NCI-H510A (cell line): ENCODE measurements at regions not wholly inside any gene's neighbourhood (a gene's known extent, or its start where the extent isn't known, plus 50 kb on each side); places are given as distances from the start of the nearest gene placed in this dataset.
"Not testable (repeated sequence)": the region's sequence is repeated elsewhere in the genome, so short reads cannot be mapped to it uniquely, and the experiment has no call there.

Experiments
- DNase-seq: peaks from one replicate; lab custom pipeline; 2025; lab: John Stamatoyannopoulos, UW

- no peak for DNase-seq
Measured at GRCh38 chr10:83760142-83760541, 379.2 kb upstream of the GHITM start.

- DNase-seq, result no peak
Measured at GRCh38 chr10:83764666-83765065, 374.6 kb upstream of the GHITM start.

- DNase-seq, result no peak
Measured at GRCh38 chr10:83765731-83766130, 373.6 kb upstream of the GHITM start.

GRCh38 chr10:83769281-83769820, 370.0 kb upstream of the GHITM start:
- DNase-seq, result no peak

- not testable (repeated sequence) for DNase-seq
Measured at GRCh38 chr10:83786701-83787100, 352.6 kb upstream of the GHITM start.

GRCh38 chr10:83801983-83802382, 337.3 kb upstream of the GHITM start:
- no peak for DNase-seq

DNA sequence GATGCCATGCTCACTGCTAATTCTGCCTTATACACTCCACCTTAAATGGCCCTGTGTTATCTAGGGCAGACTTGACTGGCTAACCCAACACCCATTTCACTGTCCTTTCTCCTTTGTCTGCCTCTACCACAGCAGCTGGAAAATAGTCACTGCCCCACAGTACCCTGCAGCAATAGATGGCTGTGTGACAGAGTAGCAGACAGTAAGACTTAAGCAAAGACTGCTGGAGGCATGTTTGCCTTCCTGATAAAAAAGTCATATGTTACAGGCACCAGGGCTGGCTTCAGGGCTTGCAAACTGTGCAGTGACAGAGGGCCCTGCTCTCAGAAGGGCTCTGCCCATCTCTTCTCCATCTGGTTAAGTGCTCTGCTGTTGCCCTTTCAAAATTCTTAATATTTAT, 332.6 kb upstream of the GHITM start:
- no peak for DNase-seq

DNA sequence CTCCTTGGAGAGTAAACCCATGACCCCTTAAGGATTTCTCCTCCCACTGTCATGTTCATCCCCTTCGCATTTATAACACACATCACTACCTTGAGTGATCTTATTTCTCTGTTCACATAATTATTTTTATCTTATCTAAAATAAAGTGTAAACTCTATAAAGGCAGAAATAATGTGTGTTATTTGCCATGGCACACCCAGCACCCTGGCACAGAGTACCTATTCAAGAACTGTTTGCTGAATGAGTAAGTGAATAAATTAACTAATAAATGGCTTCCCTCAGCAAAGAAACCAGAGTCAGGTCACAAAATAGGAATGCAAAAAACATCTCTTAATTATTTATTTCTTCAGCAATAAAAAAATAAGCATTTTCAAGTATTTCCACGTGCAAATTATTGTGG, 330.3 kb upstream of the GHITM start:
- no peak for DNase-seq

GRCh38 chr10:83816942-83817341, 322.4 kb upstream of the GHITM start:
- no peak for DNase-seq

DNA sequence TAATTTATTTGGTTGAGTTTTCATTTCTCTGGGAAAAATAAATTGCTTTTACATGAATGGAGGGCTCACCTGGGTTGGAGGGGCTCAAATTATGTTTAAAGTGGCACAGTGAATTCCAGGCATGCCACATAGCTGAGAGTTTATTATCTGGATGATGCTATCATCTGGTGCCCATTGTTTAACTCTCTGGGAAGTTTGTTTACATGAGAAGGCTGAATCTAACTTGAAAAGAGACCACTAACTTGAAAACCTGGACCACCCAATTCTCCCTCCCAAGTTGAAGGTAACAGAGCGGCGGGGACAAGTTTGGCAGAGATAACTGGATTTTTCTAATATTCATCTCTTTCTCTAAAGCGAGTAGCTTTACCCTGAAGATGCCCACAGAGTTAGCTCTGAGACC, 321.5 kb upstream of the GHITM start:
- no peak for DNase-seq

GRCh38 chr10:83819609-83820008, 319.7 kb upstream of the GHITM start:
- no peak for DNase-seq

DNA sequence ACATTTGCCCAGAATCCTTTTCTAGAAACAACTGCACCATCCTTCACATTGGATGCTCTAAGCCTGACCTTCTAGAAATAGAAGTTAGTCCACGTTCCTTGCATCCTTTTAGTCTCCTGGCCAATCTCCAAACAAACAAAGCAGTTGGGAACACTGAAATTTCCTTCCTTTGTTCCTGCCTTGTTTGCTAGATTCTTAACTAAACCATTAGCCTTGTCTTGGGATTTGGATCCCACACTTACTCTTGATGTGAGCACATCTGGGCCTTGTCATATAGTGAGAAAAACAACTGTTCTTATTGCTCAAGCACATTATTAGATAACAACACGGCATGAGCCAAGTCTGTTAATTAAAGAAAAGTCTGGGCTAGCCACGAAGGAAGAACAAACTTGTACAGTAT, 319.3 kb upstream of the GHITM start:
- DNase-seq, result no peak

GRCh38 chr10:83824099-83824498, 315.2 kb upstream of the GHITM start:
- DNase-seq, result no peak

GRCh38 chr10:83834096-83834495, 305.2 kb upstream of the GHITM start:
- no peak for DNase-seq

GRCh38 chr10:83835945-83836745, 303.2 kb upstream of the GHITM start:
- no peak for DNase-seq

GRCh38 chr10:83848677-83849076, 290.6 kb upstream of the GHITM start:
- DNase-seq, result no peak

- no peak for DNase-seq
Measured at GRCh38 chr10:83849150-83849549, 290.2 kb upstream of the GHITM start.

- DNase-seq, result no peak
Measured at GRCh38 chr10:83852146-83852545, 287.2 kb upstream of the GHITM start.

DNA sequence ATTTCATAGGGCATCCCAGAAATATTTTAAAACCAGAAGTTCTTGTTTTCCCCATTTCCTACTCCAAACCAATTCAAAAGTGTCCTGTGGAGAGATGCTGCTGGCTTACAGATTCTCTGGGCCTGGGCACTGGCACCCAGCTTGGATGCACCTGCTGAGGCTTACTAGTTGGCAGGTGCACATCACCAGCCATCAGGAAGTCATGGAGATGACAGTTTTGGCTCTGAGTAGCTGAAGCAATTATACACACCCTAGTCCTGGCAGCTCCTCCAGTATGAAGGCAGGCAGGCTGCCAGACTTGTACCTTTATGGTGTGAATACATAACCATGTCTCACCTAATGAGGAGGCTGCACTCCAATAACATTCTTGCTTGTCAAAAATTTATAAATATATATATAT, 276.6 kb upstream of the GHITM start:
- DNase-seq, result no peak

DNA sequence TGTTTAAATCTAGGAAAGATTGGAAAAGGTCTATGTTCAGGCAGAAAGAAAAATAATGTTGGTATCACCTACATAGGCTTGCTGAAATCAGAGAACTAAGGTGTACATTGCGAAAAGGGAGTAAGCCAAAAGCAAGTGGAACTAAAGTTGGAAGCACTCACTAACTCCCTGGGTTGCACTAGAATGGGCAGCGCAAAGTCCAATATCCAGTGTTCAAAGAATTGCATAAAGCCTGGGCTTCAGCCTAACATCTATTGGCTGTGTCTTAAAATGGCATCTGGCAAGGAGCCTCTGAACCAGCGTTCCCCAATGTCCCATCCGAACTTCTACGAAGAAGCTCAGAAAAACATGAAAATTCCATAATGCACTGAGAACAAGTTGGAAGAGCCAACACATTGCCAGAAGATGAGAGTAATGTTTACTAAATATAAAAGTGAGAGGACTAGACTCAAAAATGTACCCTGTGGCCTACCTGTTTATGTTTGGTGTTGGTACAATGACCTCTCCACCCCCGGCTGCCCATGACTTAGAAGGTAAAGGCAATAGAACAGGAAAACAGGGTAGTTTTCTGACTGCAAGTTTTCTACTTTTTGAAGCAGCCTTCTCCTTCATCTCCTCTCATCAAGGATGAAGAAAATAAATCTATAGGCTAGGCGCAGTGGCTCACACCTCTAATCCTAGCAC, 275.9 kb upstream of the GHITM start:
- no peak for DNase-seq

- DNase-seq, result no peak
Measured at GRCh38 chr10:83869898-83870297, 269.4 kb upstream of the GHITM start.

GRCh38 chr10:83871187-83872081, 267.9 kb upstream of the GHITM start:
- peak; percentile 36 for DNase-seq
